Coronary artery (tissue), 2 donors: ENCODE measurements at regions not wholly inside any gene's neighbourhood (a gene's known extent, or its start where the extent isn't known, plus 50 kb on each side); places are given as distances from the start of the nearest gene placed in this dataset.

Experiments
- DNase-seq: peaks from one replicate; pipeline ENCODE4 v3.0.0-alpha.2; 2017; ENCODE audit warnings: low spot score
- H3K27ac ChIP-seq, 2 donors: fragments of 200-600 bp; sonication (generic); one replicate each; pipeline ENCODE4 v1.5.1; 2016 to 2019
- H3K4me3 ChIP-seq: fragments of 200-600 bp; sonication (generic); 2 replicates; pipeline ENCODE4 v1.5.1; 2016; ENCODE audit warnings: mild to moderate bottlenecking, moderate library complexity
- CTCF ChIP-seq: fragments of 200-600 bp; sonication (generic); IDR thresholded peaks from one replicate; pipeline ENCODE4 v1.5.1; 2019; ENCODE audit warnings: antibody characterized with exemption

GRCh38 chr7:53087274-53087673 lies 51.8 kb downstream of the POM121L12 start:
- Histone ChIP-seq H3K27ac (no peak overlapping the region), H3K4me3 (no peak overlapping the region)
- DNase-seq: no peak
- TF ChIP-seq CTCF: no peak

- Histone ChIP-seq H3K27ac (no peak overlapping the region), H3K4me3 (no peak overlapping the region)
- TF ChIP-seq CTCF: no peak
- no peak for DNase-seq
Observed at GRCh38 chr7:53094191-53094590, 58.8 kb downstream of the POM121L12 start.

GRCh38 chr7:53094827-53095226 lies 59.4 kb downstream of the POM121L12 start:
- H3K27ac ChIP-seq: no peak overlapping the region
- no peak for TF ChIP-seq CTCF
- DNase-seq: no peak
- no peak overlapping the region for H3K4me3 ChIP-seq

GRCh38 chr7:53095731-53096501 lies 60.5 kb downstream of the POM121L12 start:
- Histone ChIP-seq H3K27ac (no peak overlapping the region), H3K4me3 (no peak overlapping the region)
- DNase-seq: no peak
- TF ChIP-seq CTCF: no peak

- Histone ChIP-seq H3K27ac (no peak overlapping the region), H3K4me3 (no peak overlapping the region)
- no peak for TF ChIP-seq CTCF
Observed at GRCh38 chr7:53100091-53100490, 64.7 kb downstream of the POM121L12 start.

GRCh38 chr7:53101026-53101425 lies 65.6 kb downstream of the POM121L12 start:
- no peak overlapping the region for H3K27ac ChIP-seq
- no peak for DNase-seq
- TF ChIP-seq CTCF: no peak
- H3K4me3 ChIP-seq: no peak overlapping the region

More at GRCh38 chr7:53100091-53100490, 64.7 kb downstream of the POM121L12 start:
- DNase-seq: no peak

- no peak for DNase-seq
- TF ChIP-seq CTCF: no peak
Observed at GRCh38 chr7:53110425-53110824, 75.0 kb downstream of the POM121L12 start.

More at GRCh38 chr7:53110425-53110824, 75.0 kb downstream of the POM121L12 start:
- Histone ChIP-seq H3K4me3 (no peak overlapping the region), H3K27ac (no peak overlapping the region)
